Calu3 (cell line): ENCODE measurements at regions not wholly inside any gene's neighbourhood (a gene's known extent, or its start where the extent isn't known, plus 50 kb on each side); places are given as distances from the start of the nearest gene placed in this dataset.

Experiments
- BruUV-seq: library from RNA; stranded (reverse); fragments of 400-500 nt; replicated peaks from 2 replicates; lab custom pipeline; 2021; lab: Mats Ljungman, UMichigan
- CTCF ChIA-PET: fragments of 300-600 bp; sonication (Branson Sonifier 250); formaldehyde crosslinking; loops from one replicate; lab custom pipeline; 2022; ENCODE audit warnings: antibody characterized with exemption; lab: Charles Lee
- DNase-seq: peaks from one replicate; pipeline ENCODE4 v3.0.0; 2022
- H3K27ac Mint-ChIP-seq: one replicate; pipeline ENCODE4 v1.8.0; 2022; ENCODE audit warnings: mixed read lengths; ENCODE audit not compliant: unreplicated experiment
- H3K27me3 Mint-ChIP-seq: one replicate; pipeline ENCODE4 v1.8.0; 2022; ENCODE audit warnings: mixed read lengths; ENCODE audit not compliant: unreplicated experiment
- H3K36me3 Mint-ChIP-seq: one replicate; pipeline ENCODE4 v1.8.0; 2022; ENCODE audit warnings: mild to moderate bottlenecking, moderate library complexity, mixed read lengths; ENCODE audit not compliant: insufficient read depth, unreplicated experiment
- H3K4me1 Mint-ChIP-seq: one replicate; pipeline ENCODE4 v1.8.0; 2022; ENCODE audit warnings: mild to moderate bottlenecking, low read depth, mixed read lengths; ENCODE audit not compliant: unreplicated experiment
- H3K4me3 Mint-ChIP-seq: one replicate; pipeline ENCODE4 v1.8.0; 2022; ENCODE audit warnings: mild to moderate bottlenecking, low read depth, moderate library complexity, mixed read lengths; ENCODE audit not compliant: unreplicated experiment
- H3K9me3 Mint-ChIP-seq: one replicate; pipeline ENCODE4 v1.8.0; 2022; ENCODE audit warnings: low read depth, mixed read lengths; ENCODE audit not compliant: unreplicated experiment
- intact Hi-C: fragments of 100-400 bp; cut with micrococcal nuclease; formaldehyde crosslinking; loops from one replicate; pipeline ENCODE4 v1.10.0; 2022; ENCODE audit not compliant: unreplicated experiment
- TF ChIP-seq, protein P1 (sequence below): fragments of 200-600 bp; IDR thresholded peaks from one replicate; pipeline ENCODE4 v1.8.0; 2022; ENCODE audit warnings: antibody characterized with exemption; ENCODE audit not compliant: unreplicated experiment

DNA sequence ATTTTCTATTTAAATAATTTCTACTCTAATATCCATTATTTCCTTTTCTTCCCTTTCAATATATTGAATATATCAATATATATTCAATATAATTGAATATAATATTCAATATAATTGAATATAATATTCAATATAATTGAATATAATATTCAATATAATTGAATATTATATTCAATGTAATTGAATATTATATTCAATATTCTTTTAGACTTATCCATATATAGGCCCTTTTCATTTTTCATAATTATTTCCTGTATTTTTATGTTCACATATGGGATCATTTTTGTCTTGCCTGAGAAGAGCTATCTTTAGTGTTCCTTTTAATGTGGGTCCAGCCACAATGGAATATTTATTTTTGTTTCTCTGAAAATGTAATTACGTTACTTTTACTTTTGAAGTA, 88.9 kb upstream of the ESRRB start:
- no peaks in the 10 kb centered on the region for H3K9me3 Mint-ChIP-seq
- BruUV-seq, result no TSS peak
- H3K4me1 Mint-ChIP-seq, result no peaks in the 10 kb centered on the region
- intact Hi-C loops, result no loop called here
- TF ChIP-seq, protein P1, sequence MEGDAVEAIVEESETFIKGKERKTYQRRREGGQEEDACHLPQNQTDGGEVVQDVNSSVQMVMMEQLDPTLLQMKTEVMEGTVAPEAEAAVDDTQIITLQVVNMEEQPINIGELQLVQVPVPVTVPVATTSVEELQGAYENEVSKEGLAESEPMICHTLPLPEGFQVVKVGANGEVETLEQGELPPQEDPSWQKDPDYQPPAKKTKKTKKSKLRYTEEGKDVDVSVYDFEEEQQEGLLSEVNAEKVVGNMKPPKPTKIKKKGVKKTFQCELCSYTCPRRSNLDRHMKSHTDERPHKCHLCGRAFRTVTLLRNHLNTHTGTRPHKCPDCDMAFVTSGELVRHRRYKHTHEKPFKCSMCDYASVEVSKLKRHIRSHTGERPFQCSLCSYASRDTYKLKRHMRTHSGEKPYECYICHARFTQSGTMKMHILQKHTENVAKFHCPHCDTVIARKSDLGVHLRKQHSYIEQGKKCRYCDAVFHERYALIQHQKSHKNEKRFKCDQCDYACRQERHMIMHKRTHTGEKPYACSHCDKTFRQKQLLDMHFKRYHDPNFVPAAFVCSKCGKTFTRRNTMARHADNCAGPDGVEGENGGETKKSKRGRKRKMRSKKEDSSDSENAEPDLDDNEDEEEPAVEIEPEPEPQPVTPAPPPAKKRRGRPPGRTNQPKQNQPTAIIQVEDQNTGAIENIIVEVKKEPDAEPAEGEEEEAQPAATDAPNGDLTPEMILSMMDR, result no peak
- CTCF ChIA-PET, result no interaction called here
- no peaks in the 10 kb centered on the region for H3K36me3 Mint-ChIP-seq
- no peak overlapping the region for H3K4me3 Mint-ChIP-seq
- DNase-seq, result no peak
- no peak overlapping the region for H3K27ac Mint-ChIP-seq
- H3K27me3 Mint-ChIP-seq, result no peaks in the 10 kb centered on the region

DNA sequence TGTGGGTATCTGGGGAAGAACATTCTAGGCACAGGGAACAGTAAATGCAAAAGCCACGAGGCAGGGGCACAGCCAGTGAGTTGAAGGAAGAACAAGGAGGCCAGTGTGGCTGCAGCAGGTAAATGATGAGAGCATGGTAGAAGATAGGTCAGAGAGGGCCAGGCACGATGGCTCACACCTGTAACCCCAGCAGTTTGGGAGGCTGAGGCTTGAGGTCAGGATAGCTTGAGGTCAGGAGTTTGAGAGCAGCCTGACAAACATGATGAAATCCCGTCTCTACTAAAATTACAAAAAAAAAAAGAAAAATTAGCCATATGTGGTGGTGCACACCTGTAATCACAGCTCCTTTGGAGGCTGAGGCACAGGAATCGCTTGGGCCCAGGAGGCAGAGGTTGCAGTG, 86.7 kb upstream of the ESRRB start:
- H3K4me1 Mint-ChIP-seq, result peaks cover 11% of the 10 kb centered on the region
- H3K27me3 Mint-ChIP-seq, result no peaks in the 10 kb centered on the region
- intact Hi-C loops, result no loop called here
- H3K4me3 Mint-ChIP-seq, result no peak overlapping the region
- no peak for DNase-seq
- peaks cover 3% of the 10 kb centered on the region for H3K9me3 Mint-ChIP-seq
- peaks cover 3% of the 10 kb centered on the region for H3K36me3 Mint-ChIP-seq
- BruUV-seq, result no TSS peak
- CTCF ChIA-PET, result no interaction called here
- no peak overlapping the region for H3K27ac Mint-ChIP-seq
- TF ChIP-seq, protein P1, result no peak

DNA sequence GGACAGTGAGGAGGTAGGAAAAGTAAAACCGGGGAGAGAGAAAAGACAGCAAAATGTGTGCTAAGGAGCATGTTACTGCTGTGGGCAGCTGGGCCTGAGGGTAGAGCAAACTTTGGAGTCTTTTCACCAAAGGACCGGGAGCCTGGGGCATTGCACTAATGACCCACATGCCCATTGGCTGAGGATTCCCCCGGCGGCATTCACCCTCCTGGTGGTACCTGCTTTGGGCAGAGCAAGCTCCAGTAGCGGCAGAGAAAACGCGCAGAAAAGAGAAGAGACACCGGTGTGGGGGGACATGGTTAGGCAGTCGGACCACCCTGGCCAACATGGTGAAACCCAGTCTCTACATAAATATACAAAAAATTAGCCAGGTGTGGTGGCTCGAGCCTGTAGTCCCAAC, 83.4 kb upstream of the ESRRB start:
- BruUV-seq, result no TSS peak

DNA sequence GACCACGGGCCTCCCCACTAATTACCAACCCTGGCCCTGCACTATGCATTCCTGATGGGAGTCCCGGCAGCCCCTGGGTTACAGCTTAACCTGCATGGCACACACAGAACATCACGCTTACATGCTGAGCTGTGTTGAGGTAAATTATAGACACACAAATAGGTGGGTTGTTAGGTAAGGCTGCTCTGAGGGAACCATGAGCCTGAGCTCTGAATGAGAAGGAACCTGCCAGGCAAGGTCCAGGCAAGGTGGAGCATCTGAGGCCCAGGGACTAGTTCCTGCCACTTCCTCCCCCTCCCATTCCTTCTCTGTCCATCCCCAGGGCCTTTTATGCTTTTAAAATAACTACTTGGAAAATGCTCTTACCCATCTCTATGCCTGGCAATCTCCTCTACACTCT, 82.7 kb upstream of the ESRRB start:
- H3K27me3 Mint-ChIP-seq, result peaks cover 4% of the 10 kb centered on the region
- peak; percentile 7 for DNase-seq
- TF ChIP-seq, protein P1, result no peak
- peaks cover 3% of the 10 kb centered on the region for H3K36me3 Mint-ChIP-seq
- CTCF ChIA-PET, result interaction anchor here (1.3 kb wide), 1 partner anchor 17 kb away, joined by 5 read pairs; no protein-coding TSS in a partner anchor
- H3K4me1 Mint-ChIP-seq, result peaks cover 18% of the 10 kb centered on the region
- BruUV-seq, result no TSS peak
- intact Hi-C loops, result no loop called here
- H3K4me3 Mint-ChIP-seq, result no peak overlapping the region
- peaks cover 3% of the 10 kb centered on the region for H3K9me3 Mint-ChIP-seq
- H3K27ac Mint-ChIP-seq, result peak overlapping the region; percentile 83

More for the DNA sequence above, 83.4 kb upstream of the ESRRB start:
- Mint-ChIP-seq H3K27ac (no peak overlapping the region), H3K4me1 (peaks cover 18% of the 10 kb centered on the region), H3K9me3 (peaks cover 3% of the 10 kb centered on the region), H3K36me3 (peaks cover 3% of the 10 kb centered on the region), H3K27me3 (no peaks in the 10 kb centered on the region), H3K4me3 (no peak overlapping the region)
- CTCF ChIA-PET, result no interaction called here
- TF ChIP-seq, protein P1, result no peak
- DNase-seq, result no peak
- intact Hi-C loops, result no loop called here
